HL-60 (cell line): ENCODE measurements at regions not wholly inside any gene's neighbourhood (a gene's known extent, or its start where the extent isn't known, plus 50 kb on each side); places are given as distances from the start of the nearest gene placed in this dataset.

Experiments
- DNase-seq, 2 experiments: peaks; one replicate each; pipeline ENCODE4 v3.0.0-alpha.2; 2010 to 2020; ENCODE audit warnings: low read depth in 1 of 2, low spot score in 1 of 2
- H3K27ac ChIP-seq: fragments of 250-450 bp; sonication (Bioruptor Pico); replicated peaks from 2 replicates; pipeline ENCODE4 v1.5.1; 2020; ENCODE audit warnings: mild to moderate bottlenecking, moderate library complexity
- H3K27me3 ChIP-seq: fragments of 250-450 bp; sonication (Bioruptor Pico); 2 replicates; pipeline ENCODE4 v1.5.1; 2021; ENCODE audit warnings: mild to moderate bottlenecking, moderate library complexity; ENCODE audit not compliant: insufficient read depth, poor library complexity, severe bottlenecking
- H3K4me3 ChIP-seq: replicated peaks from 2 replicates; pipeline ENCODE4 v1.5.1; 2011; ENCODE audit warnings: mild to moderate bottlenecking, control low read depth, low read length; ENCODE audit not compliant: insufficient read depth
- CTCF ChIP-seq: IDR thresholded peaks from one replicate; pipeline ENCODE4 v1.5.1; 2011; ENCODE audit warnings: low read length, control low read depth, inconsistent platforms; ENCODE audit not compliant: insufficient read depth
- GABPA ChIP-seq: IDR thresholded peaks from 2 replicates; pipeline ENCODE4 v1.6.1; 2012; ENCODE audit warnings: low read depth
- POLR2AphosphoS5 ChIP-seq: IDR thresholded peaks from 2 replicates; pipeline ENCODE4 v1.6.1; 2012; ENCODE audit warnings: low read depth
- REST ChIP-seq: IDR thresholded peaks from 2 replicates; pipeline ENCODE4 v1.6.1; 2012; ENCODE audit warnings: low read depth; ENCODE audit not compliant: insufficient replicate concordance
- SPI1 ChIP-seq: IDR thresholded peaks from 2 replicates; pipeline ENCODE4 v1.6.1; 2012; ENCODE audit warnings: low read depth, mild to moderate bottlenecking, borderline replicate concordance

- TF ChIP-seq REST (no peak), SPI1 (no peak), CTCF (no peak), GABPA (no peak), POLR2AphosphoS5 (no peak)
- Histone ChIP-seq H3K4me3 (no peak overlapping the region), H3K27me3 (no peaks in the 10 kb centered on the region), H3K27ac (no peak overlapping the region)
- DNase-seq = no peak
Measured at GRCh38 chr2:95729597-95729955, 137.8 kb downstream of the TRIM43 start.

- no peaks in the 10 kb centered on the region for H3K27me3 ChIP-seq
- DNase-seq = no peak
- no peak for TF ChIP-seq GABPA
- TF ChIP-seq CTCF = no peak
- TF ChIP-seq POLR2AphosphoS5 = no peak
- TF ChIP-seq SPI1 = no peak
- no peak for TF ChIP-seq REST
- no peak overlapping the region for H3K4me3 ChIP-seq
- H3K27ac ChIP-seq = no peak overlapping the region
Measured at GRCh38 chr2:95730813-95731212, 139.0 kb downstream of the TRIM43 start.

- Histone ChIP-seq H3K27ac (no peak overlapping the region), H3K4me3 (no peak overlapping the region), H3K27me3 (no peaks in the 10 kb centered on the region)
- no peak for DNase-seq
- TF ChIP-seq GABPA = no peak
- no peak for TF ChIP-seq POLR2AphosphoS5
- TF ChIP-seq SPI1 = no peak
- no peak for TF ChIP-seq REST
- TF ChIP-seq CTCF = no peak
Measured at GRCh38 chr2:95734976-95735890, 143.4 kb downstream of the TRIM43 start.
